HCEC 1CT (cell line): ENCODE measurements at regions not wholly inside any gene's neighbourhood (a gene's known extent, or its start where the extent isn't known, plus 50 kb on each side); places are given as distances from the start of the nearest gene placed in this dataset.
A peak's percentile ranks its signal among the peaks of the same experiment; 100 is the strongest.
"Not testable (repeated sequence)": the region's sequence is repeated elsewhere in the genome, so short reads cannot be mapped to it uniquely, and the experiment has no call there.

ENCODE experiments used
- DNase-seq: peaks from one replicate; pipeline ENCODE4 v3.0.0-alpha.2; 2017

DNA sequence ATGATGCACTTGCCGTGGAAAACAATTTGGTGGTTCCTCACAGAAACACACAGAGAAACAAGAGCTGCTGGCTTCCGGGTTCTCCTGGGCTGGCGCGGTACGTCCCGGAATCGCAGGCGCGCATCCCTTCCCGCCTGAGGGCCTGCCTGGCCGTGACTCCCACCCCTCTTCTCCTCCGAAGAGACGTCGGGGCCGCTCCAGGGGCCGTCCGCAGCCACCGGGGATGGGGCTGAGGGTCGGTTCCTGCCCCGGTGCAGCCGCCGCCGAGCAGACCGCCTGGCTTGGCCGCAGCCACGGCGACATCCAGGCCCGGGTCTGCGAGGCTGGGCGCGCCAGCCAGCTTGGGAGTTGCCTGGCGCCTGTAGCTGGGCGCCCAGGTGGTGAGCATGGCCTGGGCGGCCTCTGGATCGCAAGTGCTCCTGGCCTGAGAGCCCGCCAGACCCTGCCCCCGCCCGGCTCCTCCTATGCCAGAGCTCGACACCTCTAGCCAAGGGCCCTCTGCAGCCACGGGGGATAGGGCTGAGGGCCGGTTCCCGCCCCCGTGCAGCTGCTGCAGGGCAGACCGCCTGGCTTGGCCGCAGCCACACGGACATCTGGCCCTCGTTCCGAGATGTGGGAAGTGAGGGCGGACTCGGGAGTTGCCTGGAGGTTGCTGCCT lies 1647.5 kb downstream of the SPATA31A7 start:
- not testable (repeated sequence) for DNase-seq

DNA sequence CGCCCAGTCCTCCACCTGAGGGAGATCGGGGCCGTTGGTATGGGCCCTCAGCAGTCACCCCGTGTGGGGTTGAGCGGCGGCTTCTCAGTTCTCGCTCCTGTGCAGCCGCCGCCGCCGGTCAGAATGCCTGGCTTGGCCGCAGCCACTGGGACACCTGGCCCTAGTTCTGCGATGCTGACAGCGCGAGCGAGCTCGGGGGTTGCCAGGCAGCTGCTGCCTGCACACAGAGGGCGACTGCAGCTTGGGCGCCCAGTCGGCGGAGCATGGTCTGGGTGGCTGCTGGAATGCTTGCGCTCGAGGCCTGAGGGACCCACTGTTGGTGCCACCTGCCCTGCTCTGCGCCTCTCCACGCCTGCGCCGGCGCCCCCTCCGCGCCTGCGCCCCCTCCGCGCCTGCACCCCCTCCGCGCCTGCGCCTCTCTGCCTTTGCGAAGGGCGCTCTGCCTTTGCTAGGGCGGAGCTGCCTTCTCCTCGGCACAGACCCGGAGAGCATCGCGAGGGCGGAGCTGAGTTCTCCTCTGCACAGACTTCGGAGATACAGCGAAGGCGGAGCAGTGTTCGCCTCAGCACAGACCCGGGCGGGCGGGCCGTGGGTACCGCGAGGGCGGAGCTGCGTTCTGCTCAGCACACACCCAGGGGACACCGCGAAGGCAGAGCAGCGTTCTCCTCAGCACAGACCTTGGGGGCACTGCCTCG lies 1648.3 kb downstream of the SPATA31A7 start:
- DNase-seq, result peak; percentile 36

DNA sequence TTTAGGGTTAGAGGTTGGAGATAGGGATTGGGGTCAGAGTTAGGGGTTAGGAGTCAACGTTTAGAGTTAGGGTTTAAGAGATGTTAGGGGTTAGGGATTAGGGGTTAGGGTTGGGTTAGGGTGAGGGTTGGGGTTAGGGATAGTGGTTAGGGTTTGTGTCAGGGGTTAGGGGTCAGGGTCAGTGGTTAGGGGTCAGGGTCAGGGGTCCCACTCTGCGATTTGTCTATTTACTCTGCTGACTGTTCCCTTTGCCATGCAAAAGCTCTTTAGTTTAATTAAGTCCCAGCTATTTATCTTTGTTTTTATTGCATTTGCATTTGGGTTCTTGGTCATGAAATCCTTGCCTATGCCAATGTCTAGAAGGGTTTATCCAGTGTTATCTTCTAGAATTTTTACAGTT lies 1649.3 kb downstream of the SPATA31A7 start:
- not testable (repeated sequence) for DNase-seq

GRCh38 chr9:62843145-62843544 lies 1653.3 kb downstream of the SPATA31A7 start:
- DNase-seq, result not testable (repeated sequence)

GRCh38 chr9:62843706-62844290 lies 1654.0 kb downstream of the SPATA31A7 start:
- DNase-seq, result not testable (repeated sequence)

GRCh38 chr9:62844681-62845185 lies 1654.9 kb downstream of the SPATA31A7 start:
- not testable (repeated sequence) for DNase-seq

DNA sequence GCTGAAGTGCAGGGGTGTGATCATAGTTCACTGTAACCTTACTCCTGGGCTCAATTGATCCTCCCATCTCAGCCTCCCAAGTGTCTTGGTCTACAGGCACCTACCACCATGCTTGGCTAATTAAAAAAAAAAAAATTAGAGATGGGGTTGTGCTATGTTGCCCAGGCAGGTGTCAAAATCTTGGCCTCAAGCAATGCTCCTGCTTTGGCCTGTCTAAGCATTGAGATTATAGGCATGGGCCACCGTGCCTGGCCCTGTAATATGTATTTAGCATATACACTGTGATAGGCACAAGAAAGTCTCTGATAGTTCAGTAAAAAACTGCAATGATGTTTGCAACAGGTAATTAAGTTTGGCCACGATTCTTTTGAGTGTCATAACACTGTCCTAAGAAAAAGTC lies 1658.4 kb downstream of the SPATA31A7 start:
- not testable (repeated sequence) for DNase-seq

DNA sequence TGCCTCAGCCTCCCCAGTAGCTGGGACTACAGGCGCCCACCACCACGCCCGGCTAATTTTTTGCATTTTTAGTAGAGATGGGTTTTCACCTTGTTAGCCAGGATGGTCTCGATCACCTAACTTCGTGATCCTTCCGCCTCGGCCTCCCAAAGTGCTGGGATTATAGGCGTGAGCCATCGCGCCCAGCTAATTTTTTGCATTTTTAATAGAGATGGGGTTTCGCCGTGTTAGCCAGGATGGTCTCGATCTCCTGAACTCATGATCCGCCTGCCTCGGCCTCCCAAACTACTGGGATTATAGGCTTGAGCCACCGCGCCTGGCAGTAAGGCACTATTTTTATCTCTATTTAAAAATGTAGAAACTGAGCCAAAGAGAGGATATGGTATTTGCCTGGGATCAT lies 1660.2 kb downstream of the SPATA31A7 start:
- DNase-seq, result not testable (repeated sequence)

GRCh38 chr9:62857280-62857679 lies 1667.4 kb downstream of the SPATA31A7 start:
- not testable (repeated sequence) for DNase-seq

- DNase-seq, result not testable (repeated sequence)
Observed at GRCh38 chr9:62858240-62858639, 1668.4 kb downstream of the SPATA31A7 start.

- DNase-seq, result not testable (repeated sequence)
Observed at GRCh38 chr9:62860939-62861860, 1671.4 kb downstream of the SPATA31A7 start.

DNA sequence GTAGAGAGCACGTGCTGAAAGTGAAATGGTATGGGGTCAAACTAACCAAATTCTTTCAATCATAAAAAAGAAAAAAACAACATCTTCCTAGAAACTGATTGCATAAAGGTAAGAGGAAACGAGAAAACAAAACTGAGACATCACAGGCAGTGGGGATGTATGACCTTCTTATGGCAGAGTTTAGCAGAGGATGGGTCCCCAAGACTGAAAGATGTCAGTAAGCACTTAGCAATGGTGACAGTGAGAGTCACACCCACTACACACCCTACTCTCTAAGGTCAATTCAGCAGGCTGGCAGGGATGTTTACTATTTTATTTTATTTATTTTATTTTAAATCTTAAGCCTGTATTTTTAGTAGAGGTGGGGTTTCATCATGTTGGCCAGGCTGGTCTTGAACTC lies 1672.3 kb downstream of the SPATA31A7 start:
- DNase-seq, result not testable (repeated sequence)

DNA sequence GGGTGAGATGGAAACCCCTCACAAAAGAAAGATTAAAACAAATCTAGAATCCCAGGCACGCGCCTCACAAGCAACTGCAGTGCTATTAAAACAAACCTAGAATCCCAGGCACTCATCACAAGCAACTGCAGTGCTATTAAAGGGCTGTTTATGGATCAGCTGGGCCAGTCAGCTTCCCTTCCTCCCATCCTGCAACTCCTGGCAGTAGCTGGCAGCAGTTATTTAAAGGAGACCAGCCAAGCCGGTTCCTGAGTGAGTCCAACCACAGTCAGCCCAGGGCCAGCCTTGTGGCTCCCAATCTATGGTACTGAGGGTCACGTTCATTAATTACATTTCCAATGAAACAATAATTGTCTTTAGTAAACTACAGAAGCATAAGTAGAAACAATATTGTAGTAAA lies 1673.5 kb downstream of the SPATA31A7 start:
- not testable (repeated sequence) for DNase-seq

DNA sequence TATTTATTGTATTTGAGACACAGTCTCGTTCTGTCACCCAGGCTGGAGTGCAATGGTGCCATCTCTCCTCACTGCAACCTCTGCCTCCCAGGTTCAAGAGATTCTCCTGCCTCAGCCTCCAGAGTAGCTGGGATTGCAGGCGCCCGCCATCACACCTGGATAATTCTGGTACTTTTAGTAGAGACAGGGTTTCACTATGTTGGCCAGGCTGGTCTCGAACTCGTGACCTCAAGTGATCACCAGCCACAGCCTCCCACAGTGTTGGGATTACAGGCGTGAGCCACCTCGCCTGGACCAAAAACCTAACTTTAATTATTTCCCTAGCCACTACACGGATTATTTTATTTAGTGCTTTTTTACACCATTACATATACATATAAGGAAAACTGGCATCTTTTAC lies 1674.0 kb downstream of the SPATA31A7 start:
- DNase-seq, result not testable (repeated sequence)

DNA sequence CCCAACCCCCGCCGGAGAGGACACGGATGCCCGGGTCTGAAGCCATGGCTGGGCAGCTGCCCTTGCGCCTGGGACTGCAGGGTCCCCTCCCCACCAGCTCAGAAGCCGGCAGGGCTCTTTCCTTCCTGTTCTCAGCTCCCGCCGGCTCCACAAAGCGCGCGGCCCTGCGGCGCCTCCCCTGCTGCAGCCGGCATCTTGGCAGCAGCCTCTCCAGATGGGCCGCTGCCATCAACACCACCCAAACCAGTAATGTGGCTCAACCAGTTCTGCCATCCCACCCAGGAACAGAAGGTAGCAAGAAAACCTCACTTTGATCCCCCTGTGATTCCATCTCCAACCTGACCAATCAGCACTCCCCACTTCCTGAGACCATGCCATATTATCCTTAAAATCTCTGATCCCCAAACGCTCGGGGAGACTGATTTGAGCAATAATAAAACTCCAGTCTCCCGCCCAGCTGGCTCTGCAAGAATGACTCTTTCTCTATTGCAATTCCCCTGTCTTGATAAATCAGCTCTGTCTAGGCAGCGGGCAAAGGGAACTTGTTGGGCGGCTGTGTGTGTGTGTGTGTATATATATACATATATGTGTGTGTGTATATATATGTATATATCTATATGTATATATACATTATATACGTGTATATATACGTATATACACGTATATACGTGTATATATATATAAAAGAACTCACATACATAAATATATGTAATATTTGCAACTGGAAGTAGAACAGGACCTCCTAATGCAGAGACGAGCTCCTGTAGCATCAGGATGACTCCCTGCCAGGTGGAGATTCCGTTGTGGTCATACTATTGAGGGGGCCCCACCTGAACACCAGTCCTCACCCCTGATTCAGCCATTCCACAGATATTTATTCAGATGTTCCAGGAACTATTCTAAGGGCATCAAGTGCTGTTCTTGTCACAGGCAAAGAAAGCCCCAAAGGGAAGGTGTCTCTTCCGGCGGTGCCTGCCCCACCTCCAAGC lies 1674.9 kb downstream of the SPATA31A7 start:
- not testable (repeated sequence) for DNase-seq

- not testable (repeated sequence) for DNase-seq
Observed at GRCh38 chr9:62869061-62869460, 1679.2 kb downstream of the SPATA31A7 start.

GRCh38 chr9:62871765-62872164 lies 1681.9 kb downstream of the SPATA31A7 start:
- not testable (repeated sequence) for DNase-seq

- DNase-seq, result not testable (repeated sequence)
Observed at GRCh38 chr9:62874213-62874612, 1684.4 kb downstream of the SPATA31A7 start.

- DNase-seq, result not testable (repeated sequence)
Observed at GRCh38 chr9:62874745-62875599, 1685.1 kb downstream of the SPATA31A7 start.

DNA sequence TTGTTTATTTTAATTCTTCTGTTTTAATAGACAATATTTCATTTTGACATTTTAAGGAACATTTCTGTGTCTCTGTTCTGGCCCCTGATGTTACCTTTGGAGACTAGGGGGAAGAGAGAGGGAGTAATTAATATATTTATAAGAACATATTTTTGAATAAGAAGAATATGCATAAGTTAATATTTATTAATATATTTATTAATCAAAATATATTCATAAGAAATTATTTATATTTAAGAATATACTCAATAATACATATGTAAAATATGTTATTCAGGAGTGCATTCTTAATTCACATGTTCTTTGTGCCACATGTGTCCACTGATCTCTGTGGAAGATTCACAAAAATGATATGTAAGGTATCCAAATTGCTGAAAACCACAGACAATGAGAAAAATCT lies 1687.7 kb downstream of the SPATA31A7 start:
- not testable (repeated sequence) for DNase-seq
